GM23338 (cell line): ENCODE measurements at regions not wholly inside any gene's neighbourhood (a gene's known extent, or its start where the extent isn't known, plus 50 kb on each side); places are given as distances from the start of the nearest gene placed in this dataset.

Experiments
- ATAC-seq: fragments of 200-7000 bp; cut with Tn5 transposase; 3 replicates; pipeline ENCODE4 v1.9.1; 2020
- DNase-seq: peaks from one replicate; pipeline ENCODE4 v3.0.0-alpha.2; 2015; ENCODE audit warnings: low spot score
- H2AFZ ChIP-seq: fragments of 200-600 bp; sonication (generic); 2 replicates; pipeline ENCODE4 v1.8.0; 2016; ENCODE audit warnings: antibody characterized with exemption, mild to moderate bottlenecking, moderate library complexity
- H3F3A ChIP-seq: fragments of 200-600 bp; sonication (generic); replicated peaks from 2 replicates; pipeline ENCODE4 v1.8.0; 2017; ENCODE audit warnings: antibody characterized with exemption, mixed run types, low read depth
- H3K27ac ChIP-seq: fragments of 200-600 bp; sonication (generic); 2 replicates; pipeline ENCODE4 v1.6.1; 2016; ENCODE audit warnings: low read depth
- H3K27me3 ChIP-seq: fragments of 200-600 bp; sonication (generic); 2 replicates; pipeline ENCODE4 v1.8.0; 2016; ENCODE audit warnings: mild to moderate bottlenecking, mixed run types, moderate library complexity; ENCODE audit not compliant: insufficient read depth
- H3K36me3 ChIP-seq: fragments of 200-600 bp; sonication (generic); 2 replicates; pipeline ENCODE4 v1.8.0; 2016; ENCODE audit warnings: mild to moderate bottlenecking; ENCODE audit not compliant: insufficient read depth
- H3K4me1 ChIP-seq: fragments of 200-600 bp; sonication (generic); 2 replicates; pipeline ENCODE4 v1.8.0; 2016; ENCODE audit warnings: mild to moderate bottlenecking, moderate library complexity; ENCODE audit not compliant: insufficient read depth
- H3K4me2 ChIP-seq: fragments of 200-600 bp; sonication (generic); 2 replicates; pipeline ENCODE4 v1.7.1; 2017; ENCODE audit warnings: mixed run types
- H3K4me3 ChIP-seq: fragments of 200-600 bp; sonication (generic); 2 replicates; pipeline ENCODE4 v1.6.1; 2016; ENCODE audit warnings: mixed run types
- H3K79me2 ChIP-seq: fragments of 200-600 bp; sonication (generic); replicated peaks from 2 replicates; pipeline ENCODE4 v1.8.0; 2017; ENCODE audit warnings: mild to moderate bottlenecking; ENCODE audit not compliant: insufficient read depth
- H3K9me2 ChIP-seq: fragments of 200-600 bp; sonication (generic); 2 replicates; pipeline ENCODE4 v1.8.0; 2017; ENCODE audit not compliant: insufficient read depth
- H4K20me1 ChIP-seq: fragments of 200-600 bp; sonication (generic); replicated peaks from 2 replicates; pipeline ENCODE4 v1.8.0; 2017; ENCODE audit warnings: mild to moderate bottlenecking; ENCODE audit not compliant: insufficient read depth
- H3K27ac Mint-ChIP-seq: 2 replicates; pipeline ENCODE4 v1.8.0; 2020; ENCODE audit warnings: inconsistent platforms, mild to moderate bottlenecking, moderate library complexity, mixed read lengths
- H3K27me3 Mint-ChIP-seq: 3 replicates; pipeline ENCODE4 v1.8.0; 2022; ENCODE audit warnings: low read depth, mild to moderate bottlenecking, moderate library complexity, mixed read lengths, inconsistent platforms; ENCODE audit not compliant: insufficient read depth, poor library complexity
- H3K36me3 Mint-ChIP-seq: 3 replicates; pipeline ENCODE4 v1.8.0; 2021; ENCODE audit warnings: low read depth, mild to moderate bottlenecking, inconsistent platforms, moderate library complexity, mixed read lengths
- H3K4me1 Mint-ChIP-seq: 3 replicates; pipeline ENCODE4 v1.8.0; 2020; ENCODE audit warnings: mild to moderate bottlenecking, inconsistent platforms, mixed read lengths
- H3K4me3 Mint-ChIP-seq: 3 replicates; pipeline ENCODE4 v1.8.0; 2021; ENCODE audit warnings: moderate library complexity, mild to moderate bottlenecking, inconsistent platforms, mixed read lengths
- H3K9me3 Mint-ChIP-seq: 3 replicates; pipeline ENCODE4 v1.8.0; 2020; ENCODE audit warnings: moderate library complexity, mild to moderate bottlenecking, inconsistent platforms, mixed read lengths
- CREB1 ChIP-seq: fragments of 250-450 bp; sonication (Bioruptor Pico); IDR thresholded peaks from 2 replicates; pipeline ENCODE4 v1.5.0; 2020; ENCODE audit warnings: low read depth, mild to moderate bottlenecking, moderate library complexity
- EZH2 ChIP-seq: fragments of 200-600 bp; sonication (generic); IDR thresholded peaks from one replicate; pipeline ENCODE4 v1.8.0; 2017; ENCODE audit warnings: antibody characterized with exemption, mild to moderate bottlenecking, low read depth; ENCODE audit not compliant: unreplicated experiment
- EZH2phosphoT487 ChIP-seq: fragments of 200-600 bp; sonication (generic); IDR thresholded peaks from one replicate; pipeline ENCODE4 v1.8.1; 2018; ENCODE audit warnings: antibody characterized with exemption; ENCODE audit not compliant: unreplicated experiment
- JUNB ChIP-seq: IDR thresholded peaks from one replicate; pipeline ENCODE4 v1.6.1; 2016; ENCODE audit warnings: antibody characterized with exemption; ENCODE audit not compliant: unreplicated experiment
- NANOG ChIP-seq: IDR thresholded peaks from 2 replicates; pipeline ENCODE4 v1.6.1; 2016; ENCODE audit warnings: antibody characterized with exemption, borderline replicate concordance
- POLR2AphosphoS5 ChIP-seq: IDR thresholded peaks from 2 replicates; pipeline ENCODE4 v1.6.1; 2016; ENCODE audit warnings: antibody characterized with exemption, low read depth
- STAT1 ChIP-seq: IDR thresholded peaks from one replicate; pipeline ENCODE4 v1.6.1; 2016; ENCODE audit warnings: antibody characterized with exemption; ENCODE audit not compliant: unreplicated experiment
- ZNF114 ChIP-seq: fragments of 250-450 bp; sonication (Bioruptor Pico); IDR thresholded peaks from 2 replicates; pipeline ENCODE4 v1.5.0; 2020; ENCODE audit warnings: mild to moderate bottlenecking, moderate library complexity
- ZNF331 ChIP-seq: fragments of 250-450 bp; sonication (Bioruptor Pico); IDR thresholded peaks from 2 replicates; pipeline ENCODE4 v1.5.0; 2020; ENCODE audit warnings: low read depth, mild to moderate bottlenecking, moderate library complexity
- TF ChIP-seq, protein P1 (sequence below): IDR thresholded peaks from one replicate; pipeline ENCODE4 v1.6.1; 2018; ENCODE audit warnings: antibody characterized with exemption; ENCODE audit not compliant: unreplicated experiment
- TF ChIP-seq, protein P2 (sequence below): fragments of 250-450 bp; sonication (Bioruptor Pico); IDR thresholded peaks from 2 replicates; pipeline ENCODE4 v1.5.0; 2020; ENCODE audit warnings: mild to moderate bottlenecking, moderate library complexity
- TF ChIP-seq, protein P3 (sequence below): IDR thresholded peaks from 2 replicates; pipeline ENCODE4 v1.6.1; 2016; ENCODE audit warnings: antibody characterized with exemption
- TF ChIP-seq, protein P4 (sequence below), 2 experiments: fragments of 200-600 bp in 1 of 2; sonication (generic) in 1 of 2; conservative IDR thresholded peaks; 2 replicates each; pipeline versions ENCODE4 v1.5.1 to v1.6.1; 2016 to 2017; ENCODE audit warnings: antibody characterized with exemption in 2 of 2, low read depth in 2 of 2, mild to moderate bottlenecking in 2 of 2, moderate library complexity in 1 of 2

DNA sequence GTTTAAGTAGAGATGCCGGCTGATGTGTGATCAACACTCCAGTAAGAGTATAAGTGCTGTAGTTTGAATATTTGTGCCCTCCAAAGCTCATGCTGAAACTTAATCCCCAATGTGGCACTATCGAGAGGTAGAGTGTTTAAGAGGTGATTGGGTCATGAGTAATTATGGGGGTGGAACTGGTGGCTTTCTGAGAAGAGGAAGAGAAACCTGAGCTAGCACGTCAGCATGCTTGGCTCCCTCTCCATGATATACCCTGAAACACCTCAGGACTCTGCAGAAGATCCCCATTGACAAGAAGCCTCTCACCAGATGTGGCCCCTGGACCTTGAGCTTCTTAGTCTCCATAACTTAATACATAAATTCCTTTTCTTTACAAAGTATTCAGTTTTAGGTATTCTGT, 584.8 kb downstream of the TSN start:
- Histone ChIP-seq H3K79me2 (no peaks in the 10 kb centered on the region), H3K27me3 (no peaks in the 10 kb centered on the region), H3K27ac (no peak overlapping the region), H3K4me1 (no peaks in the 10 kb centered on the region), H3K4me2 (no peak overlapping the region), H2AFZ (no peak overlapping the region), H4K20me1 (no peaks in the 10 kb centered on the region), H3K4me3 (no peak overlapping the region), H3K36me3 (no peaks in the 10 kb centered on the region), H3K9me2 (peaks cover 8% of the 10 kb centered on the region), H3F3A (no peaks in the 10 kb centered on the region)
- no peak overlapping the region for H3K4me3 Mint-ChIP-seq
- H3K27ac Mint-ChIP-seq = no peak overlapping the region
- DNase-seq (no peak), ATAC-seq (no peak)
- TF ChIP-seq STAT1 = no peak
- TF ChIP-seq JUNB = no peak
- TF ChIP-seq CREB1 (CRISPR knock-in tag) = no peak
- no peak for TF ChIP-seq EZH2phosphoT487
- no peak for TF ChIP-seq EZH2
- TF ChIP-seq, protein P1, sequence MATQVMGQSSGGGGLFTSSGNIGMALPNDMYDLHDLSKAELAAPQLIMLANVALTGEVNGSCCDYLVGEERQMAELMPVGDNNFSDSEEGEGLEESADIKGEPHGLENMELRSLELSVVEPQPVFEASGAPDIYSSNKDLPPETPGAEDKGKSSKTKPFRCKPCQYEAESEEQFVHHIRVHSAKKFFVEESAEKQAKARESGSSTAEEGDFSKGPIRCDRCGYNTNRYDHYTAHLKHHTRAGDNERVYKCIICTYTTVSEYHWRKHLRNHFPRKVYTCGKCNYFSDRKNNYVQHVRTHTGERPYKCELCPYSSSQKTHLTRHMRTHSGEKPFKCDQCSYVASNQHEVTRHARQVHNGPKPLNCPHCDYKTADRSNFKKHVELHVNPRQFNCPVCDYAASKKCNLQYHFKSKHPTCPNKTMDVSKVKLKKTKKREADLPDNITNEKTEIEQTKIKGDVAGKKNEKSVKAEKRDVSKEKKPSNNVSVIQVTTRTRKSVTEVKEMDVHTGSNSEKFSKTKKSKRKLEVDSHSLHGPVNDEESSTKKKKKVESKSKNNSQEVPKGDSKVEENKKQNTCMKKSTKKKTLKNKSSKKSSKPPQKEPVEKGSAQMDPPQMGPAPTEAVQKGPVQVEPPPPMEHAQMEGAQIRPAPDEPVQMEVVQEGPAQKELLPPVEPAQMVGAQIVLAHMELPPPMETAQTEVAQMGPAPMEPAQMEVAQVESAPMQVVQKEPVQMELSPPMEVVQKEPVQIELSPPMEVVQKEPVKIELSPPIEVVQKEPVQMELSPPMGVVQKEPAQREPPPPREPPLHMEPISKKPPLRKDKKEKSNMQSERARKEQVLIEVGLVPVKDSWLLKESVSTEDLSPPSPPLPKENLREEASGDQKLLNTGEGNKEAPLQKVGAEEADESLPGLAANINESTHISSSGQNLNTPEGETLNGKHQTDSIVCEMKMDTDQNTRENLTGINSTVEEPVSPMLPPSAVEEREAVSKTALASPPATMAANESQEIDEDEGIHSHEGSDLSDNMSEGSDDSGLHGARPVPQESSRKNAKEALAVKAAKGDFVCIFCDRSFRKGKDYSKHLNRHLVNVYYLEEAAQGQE = no peak
- no peak for TF ChIP-seq ZNF114 (CRISPR knock-in tag)
- TF ChIP-seq, protein P2, sequence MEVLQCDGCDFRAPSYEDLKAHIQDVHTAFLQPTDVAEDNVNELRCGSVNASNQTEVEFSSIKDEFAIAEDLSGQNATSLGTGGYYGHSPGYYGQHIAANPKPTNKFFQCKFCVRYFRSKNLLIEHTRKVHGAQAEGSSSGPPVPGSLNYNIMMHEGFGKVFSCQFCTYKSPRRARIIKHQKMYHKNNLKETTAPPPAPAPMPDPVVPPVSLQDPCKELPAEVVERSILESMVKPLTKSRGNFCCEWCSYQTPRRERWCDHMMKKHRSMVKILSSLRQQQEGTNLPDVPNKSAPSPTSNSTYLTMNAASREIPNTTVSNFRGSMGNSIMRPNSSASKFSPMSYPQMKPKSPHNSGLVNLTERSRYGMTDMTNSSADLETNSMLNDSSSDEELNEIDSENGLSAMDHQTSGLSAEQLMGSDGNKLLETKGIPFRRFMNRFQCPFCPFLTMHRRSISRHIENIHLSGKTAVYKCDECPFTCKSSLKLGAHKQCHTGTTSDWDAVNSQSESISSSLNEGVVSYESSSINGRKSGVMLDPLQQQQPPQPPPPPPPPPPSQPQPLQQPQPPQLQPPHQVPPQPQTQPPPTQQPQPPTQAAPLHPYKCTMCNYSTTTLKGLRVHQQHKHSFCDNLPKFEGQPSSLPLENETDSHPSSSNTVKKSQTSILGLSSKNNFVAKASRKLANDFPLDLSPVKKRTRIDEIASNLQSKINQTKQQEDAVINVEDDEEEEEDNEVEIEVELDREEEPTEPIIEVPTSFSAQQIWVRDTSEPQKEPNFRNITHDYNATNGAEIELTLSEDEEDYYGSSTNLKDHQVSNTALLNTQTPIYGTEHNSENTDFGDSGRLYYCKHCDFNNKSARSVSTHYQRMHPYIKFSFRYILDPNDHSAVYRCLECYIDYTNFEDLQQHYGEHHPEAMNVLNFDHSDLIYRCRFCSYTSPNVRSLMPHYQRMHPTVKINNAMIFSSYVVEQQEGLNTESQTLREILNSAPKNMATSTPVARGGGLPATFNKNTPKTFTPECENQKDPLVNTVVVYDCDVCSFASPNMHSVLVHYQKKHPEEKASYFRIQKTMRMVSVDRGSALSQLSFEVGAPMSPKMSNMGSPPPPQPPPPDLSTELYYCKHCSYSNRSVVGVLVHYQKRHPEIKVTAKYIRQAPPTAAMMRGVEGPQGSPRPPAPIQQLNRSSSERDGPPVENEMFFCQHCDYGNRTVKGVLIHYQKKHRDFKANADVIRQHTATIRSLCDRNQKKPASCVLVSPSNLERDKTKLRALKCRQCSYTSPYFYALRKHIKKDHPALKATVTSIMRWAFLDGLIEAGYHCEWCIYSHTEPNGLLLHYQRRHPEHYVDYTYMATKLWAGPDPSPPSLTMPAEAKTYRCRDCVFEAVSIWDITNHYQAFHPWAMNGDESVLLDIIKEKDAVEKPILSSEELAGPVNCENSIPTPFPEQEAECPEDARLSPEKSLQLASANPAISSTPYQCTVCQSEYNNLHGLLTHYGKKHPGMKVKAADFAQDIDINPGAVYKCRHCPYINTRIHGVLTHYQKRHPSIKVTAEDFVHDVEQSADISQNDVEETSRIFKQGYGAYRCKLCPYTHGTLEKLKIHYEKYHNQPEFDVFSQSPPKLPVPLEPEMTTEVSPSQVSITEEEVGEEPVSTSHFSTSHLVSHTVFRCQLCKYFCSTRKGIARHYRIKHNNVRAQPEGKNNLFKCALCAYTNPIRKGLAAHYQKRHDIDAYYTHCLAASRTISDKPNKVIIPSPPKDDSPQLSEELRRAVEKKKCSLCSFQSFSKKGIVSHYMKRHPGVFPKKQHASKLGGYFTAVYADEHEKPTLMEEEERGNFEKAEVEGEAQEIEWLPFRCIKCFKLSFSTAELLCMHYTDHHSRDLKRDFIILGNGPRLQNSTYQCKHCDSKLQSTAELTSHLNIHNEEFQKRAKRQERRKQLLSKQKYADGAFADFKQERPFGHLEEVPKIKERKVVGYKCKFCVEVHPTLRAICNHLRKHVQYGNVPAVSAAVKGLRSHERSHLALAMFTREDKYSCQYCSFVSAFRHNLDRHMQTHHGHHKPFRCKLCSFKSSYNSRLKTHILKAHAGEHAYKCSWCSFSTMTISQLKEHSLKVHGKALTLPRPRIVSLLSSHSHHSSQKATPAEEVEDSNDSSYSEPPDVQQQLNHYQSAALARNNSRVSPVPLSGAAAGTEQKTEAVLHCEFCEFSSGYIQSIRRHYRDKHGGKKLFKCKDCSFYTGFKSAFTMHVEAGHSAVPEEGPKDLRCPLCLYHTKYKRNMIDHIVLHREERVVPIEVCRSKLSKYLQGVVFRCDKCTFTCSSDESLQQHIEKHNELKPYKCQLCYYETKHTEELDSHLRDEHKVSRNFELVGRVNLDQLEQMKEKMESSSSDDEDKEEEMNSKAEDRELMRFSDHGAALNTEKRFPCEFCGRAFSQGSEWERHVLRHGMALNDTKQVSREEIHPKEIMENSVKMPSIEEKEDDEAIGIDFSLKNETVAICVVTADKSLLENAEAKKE (CRISPR knock-in tag) = no peak
- TF ChIP-seq, protein P3, sequence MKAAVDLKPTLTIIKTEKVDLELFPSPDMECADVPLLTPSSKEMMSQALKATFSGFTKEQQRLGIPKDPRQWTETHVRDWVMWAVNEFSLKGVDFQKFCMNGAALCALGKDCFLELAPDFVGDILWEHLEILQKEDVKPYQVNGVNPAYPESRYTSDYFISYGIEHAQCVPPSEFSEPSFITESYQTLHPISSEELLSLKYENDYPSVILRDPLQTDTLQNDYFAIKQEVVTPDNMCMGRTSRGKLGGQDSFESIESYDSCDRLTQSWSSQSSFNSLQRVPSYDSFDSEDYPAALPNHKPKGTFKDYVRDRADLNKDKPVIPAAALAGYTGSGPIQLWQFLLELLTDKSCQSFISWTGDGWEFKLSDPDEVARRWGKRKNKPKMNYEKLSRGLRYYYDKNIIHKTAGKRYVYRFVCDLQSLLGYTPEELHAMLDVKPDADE = no peak
- no peak for TF ChIP-seq ZNF331 (CRISPR knock-in tag)
- no peak for TF ChIP-seq NANOG
- no peak for TF ChIP-seq POLR2AphosphoS5
- TF ChIP-seq, protein P4, sequence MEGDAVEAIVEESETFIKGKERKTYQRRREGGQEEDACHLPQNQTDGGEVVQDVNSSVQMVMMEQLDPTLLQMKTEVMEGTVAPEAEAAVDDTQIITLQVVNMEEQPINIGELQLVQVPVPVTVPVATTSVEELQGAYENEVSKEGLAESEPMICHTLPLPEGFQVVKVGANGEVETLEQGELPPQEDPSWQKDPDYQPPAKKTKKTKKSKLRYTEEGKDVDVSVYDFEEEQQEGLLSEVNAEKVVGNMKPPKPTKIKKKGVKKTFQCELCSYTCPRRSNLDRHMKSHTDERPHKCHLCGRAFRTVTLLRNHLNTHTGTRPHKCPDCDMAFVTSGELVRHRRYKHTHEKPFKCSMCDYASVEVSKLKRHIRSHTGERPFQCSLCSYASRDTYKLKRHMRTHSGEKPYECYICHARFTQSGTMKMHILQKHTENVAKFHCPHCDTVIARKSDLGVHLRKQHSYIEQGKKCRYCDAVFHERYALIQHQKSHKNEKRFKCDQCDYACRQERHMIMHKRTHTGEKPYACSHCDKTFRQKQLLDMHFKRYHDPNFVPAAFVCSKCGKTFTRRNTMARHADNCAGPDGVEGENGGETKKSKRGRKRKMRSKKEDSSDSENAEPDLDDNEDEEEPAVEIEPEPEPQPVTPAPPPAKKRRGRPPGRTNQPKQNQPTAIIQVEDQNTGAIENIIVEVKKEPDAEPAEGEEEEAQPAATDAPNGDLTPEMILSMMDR (conservative IDR thresholded peaks at IDR 0.05; ENCODE audit: low read depth in 2 of 2) = no peak
- H3K27me3 Mint-ChIP-seq = no peaks in the 10 kb centered on the region
- H3K9me3 Mint-ChIP-seq = peaks cover 7% of the 10 kb centered on the region; the same call in 2 of the 3 replicates
- H3K36me3 Mint-ChIP-seq = 0 out of 3 replicates have a peak, but pooled peaks cover 2% of the 10 kb centered on the region
- no peaks in the 10 kb centered on the region for H3K4me1 Mint-ChIP-seq
